AG09309 (cell line): ENCODE measurements at regions not wholly inside any gene's neighbourhood (a gene's known extent, or its start where the extent isn't known, plus 50 kb on each side); places are given as distances from the start of the nearest gene placed in this dataset.

Experiments used
- DNase-seq: peaks from one replicate; pipeline ENCODE4 v3.0.0-alpha.2; 2010; ENCODE audit warnings: low read depth
- H3K4me3 ChIP-seq: 2 replicates; pipeline ENCODE4 v1.5.1; 2011; ENCODE audit warnings: mild to moderate bottlenecking, low read depth, low read length, moderate library complexity; ENCODE audit not compliant: control insufficient read depth
- TF ChIP-seq, protein P1 (sequence below): IDR thresholded peaks from 2 replicates; pipeline ENCODE4 v1.5.1; 2011; ENCODE audit warnings: mild to moderate bottlenecking, low read depth, low read length, inconsistent platforms; ENCODE audit not compliant: insufficient read depth, control insufficient read depth; ENCODE audit errors: missing control alignments

DNA sequence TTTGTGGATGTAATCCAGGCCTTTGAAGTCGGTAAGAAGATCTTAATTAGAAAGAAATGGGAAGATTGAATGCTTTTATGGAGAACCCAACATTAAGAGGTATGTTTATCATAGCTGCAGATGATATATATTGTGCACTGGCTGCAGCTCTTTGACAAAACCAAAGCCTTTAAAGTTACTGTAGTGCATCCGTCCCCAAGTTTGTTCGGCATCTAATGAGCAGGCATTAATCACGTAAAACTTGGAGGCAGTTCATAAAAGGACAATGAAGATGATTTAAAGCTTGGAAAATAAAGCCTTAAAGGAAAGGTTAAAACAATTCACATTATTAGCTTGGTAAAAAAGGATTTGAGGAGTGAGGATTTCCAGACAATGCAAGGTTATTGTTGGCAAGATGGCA lies 150.8 kb upstream of the ARX start:
- no peak for DNase-seq
- TF ChIP-seq, protein P1, sequence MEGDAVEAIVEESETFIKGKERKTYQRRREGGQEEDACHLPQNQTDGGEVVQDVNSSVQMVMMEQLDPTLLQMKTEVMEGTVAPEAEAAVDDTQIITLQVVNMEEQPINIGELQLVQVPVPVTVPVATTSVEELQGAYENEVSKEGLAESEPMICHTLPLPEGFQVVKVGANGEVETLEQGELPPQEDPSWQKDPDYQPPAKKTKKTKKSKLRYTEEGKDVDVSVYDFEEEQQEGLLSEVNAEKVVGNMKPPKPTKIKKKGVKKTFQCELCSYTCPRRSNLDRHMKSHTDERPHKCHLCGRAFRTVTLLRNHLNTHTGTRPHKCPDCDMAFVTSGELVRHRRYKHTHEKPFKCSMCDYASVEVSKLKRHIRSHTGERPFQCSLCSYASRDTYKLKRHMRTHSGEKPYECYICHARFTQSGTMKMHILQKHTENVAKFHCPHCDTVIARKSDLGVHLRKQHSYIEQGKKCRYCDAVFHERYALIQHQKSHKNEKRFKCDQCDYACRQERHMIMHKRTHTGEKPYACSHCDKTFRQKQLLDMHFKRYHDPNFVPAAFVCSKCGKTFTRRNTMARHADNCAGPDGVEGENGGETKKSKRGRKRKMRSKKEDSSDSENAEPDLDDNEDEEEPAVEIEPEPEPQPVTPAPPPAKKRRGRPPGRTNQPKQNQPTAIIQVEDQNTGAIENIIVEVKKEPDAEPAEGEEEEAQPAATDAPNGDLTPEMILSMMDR: no peak

GRCh38 chrX:25166145-25166544 lies 150.4 kb upstream of the ARX start:
- TF ChIP-seq, protein P1: no peak
- H3K4me3 ChIP-seq: no peak overlapping the region
- DNase-seq: no peak

More for the DNA sequence above, 150.8 kb upstream of the ARX start:
- no peak overlapping the region for H3K4me3 ChIP-seq

GRCh38 chrX:25158635-25159034 lies 142.9 kb upstream of the ARX start:
- TF ChIP-seq, protein P1: no peak
- DNase-seq: no peak
- H3K4me3 ChIP-seq: no peak overlapping the region

GRCh38 chrX:25156832-25157231 lies 141.1 kb upstream of the ARX start:
- TF ChIP-seq, protein P1: no peak
- DNase-seq: no peak
- H3K4me3 ChIP-seq: no peak overlapping the region

DNA sequence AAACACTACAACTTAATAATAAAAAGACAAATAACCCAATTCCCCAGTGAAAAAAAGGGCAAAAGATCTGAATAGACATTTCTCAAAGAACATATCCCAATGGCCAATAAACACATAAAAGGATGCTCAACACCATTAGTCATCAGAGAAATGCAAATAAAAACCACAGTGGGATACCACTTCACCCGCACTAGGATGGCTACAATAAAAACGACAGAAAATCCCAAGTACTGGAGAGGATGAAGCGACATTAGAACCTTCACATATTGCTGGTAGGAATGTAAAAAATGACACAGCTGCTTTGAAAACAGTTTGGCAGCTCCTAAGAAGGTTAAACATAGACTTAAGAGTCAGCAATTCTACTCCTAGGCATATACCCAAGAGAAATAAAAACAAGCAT lies 140.6 kb upstream of the ARX start:
- TF ChIP-seq, protein P1: no peak
- no peak for DNase-seq
- H3K4me3 ChIP-seq: no peak overlapping the region

DNA sequence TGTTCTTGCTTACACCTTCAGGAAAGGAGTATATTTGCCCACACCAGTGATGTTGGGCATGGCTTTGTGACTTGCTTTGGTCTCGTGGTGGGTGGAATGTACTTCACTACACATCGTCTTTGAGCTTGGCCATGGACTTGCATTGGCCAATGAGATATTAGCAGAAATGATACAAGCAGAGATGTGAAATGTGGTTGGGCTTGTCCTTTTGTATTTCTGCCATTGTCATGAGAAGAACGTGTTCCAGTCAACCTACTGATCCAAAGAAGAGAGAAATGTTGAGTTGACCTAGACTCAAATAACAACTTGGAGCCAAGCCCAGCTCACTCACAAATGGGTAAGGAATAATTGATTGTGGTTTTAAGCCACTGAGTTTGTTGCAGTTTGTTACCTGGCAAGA lies 138.4 kb upstream of the ARX start:
- no peak for DNase-seq
- TF ChIP-seq, protein P1: no peak
- H3K4me3 ChIP-seq: no peak overlapping the region

GRCh38 chrX:25151749-25152148 lies 136.0 kb upstream of the ARX start:
- TF ChIP-seq, protein P1: no peak
- H3K4me3 ChIP-seq: no peak overlapping the region
- no peak for DNase-seq
